Neural progenitor cell (in vitro differentiated cells): ENCODE measurements at regions not wholly inside any gene's neighbourhood (a gene's known extent, or its start where the extent isn't known, plus 50 kb on each side); places are given as distances from the start of the nearest gene placed in this dataset.

Experiments used
- DNase-seq: peaks from one replicate; pipeline ENCODE4 v3.0.0-alpha.2; 2016; ENCODE audit warnings: low spot score
- H2AFZ ChIP-seq: fragments of 200-600 bp; sonication (generic); replicated peaks from 2 replicates; pipeline ENCODE4 v1.6.1; 2016; ENCODE audit warnings: antibody characterized with exemption
- H3F3A ChIP-seq: fragments of 200-600 bp; sonication (generic); 2 replicates; pipeline ENCODE4 v1.6.1; 2016; ENCODE audit warnings: antibody characterized with exemption, low read depth
- H3K27ac ChIP-seq: fragments of 200-600 bp; sonication (generic); 2 replicates; pipeline ENCODE4 v1.5.1; 2016; ENCODE audit warnings: mild to moderate bottlenecking
- H3K27me3 ChIP-seq: fragments of 200-600 bp; sonication (generic); 2 replicates; pipeline ENCODE4 v1.6.1; 2016; ENCODE audit warnings: mild to moderate bottlenecking, moderate library complexity
- H3K36me3 ChIP-seq: fragments of 200-600 bp; sonication (generic); 2 replicates; pipeline ENCODE4 v1.5.1; 2016
- H3K4me1 ChIP-seq: fragments of 200-600 bp; sonication (generic); 2 replicates; pipeline ENCODE4 v1.6.1; 2016; ENCODE audit warnings: mixed run types
- H3K4me2 ChIP-seq: fragments of 200-600 bp; sonication (generic); 2 replicates; pipeline ENCODE4 v1.6.1; 2016
- H3K4me3 ChIP-seq: fragments of 200-600 bp; sonication (generic); 2 replicates; pipeline ENCODE4 v1.5.1; 2016
- H3K79me2 ChIP-seq: fragments of 200-600 bp; sonication (generic); 2 replicates; pipeline ENCODE4 v1.6.1; 2016; ENCODE audit warnings: low read depth
- H3K9ac ChIP-seq: fragments of 200-600 bp; sonication (generic); 2 replicates; pipeline ENCODE4 v1.6.1; 2016
- H3K9me3 ChIP-seq: fragments of 200-600 bp; sonication (generic); 2 replicates; pipeline ENCODE4 v1.5.1; 2016; ENCODE audit warnings: low read depth
- H4K20me1 ChIP-seq: fragments of 200-600 bp; sonication (generic); 2 replicates; pipeline ENCODE4 v1.6.1; 2016; ENCODE audit warnings: low read depth
- H3K27ac Mint-ChIP-seq: 3 replicates; pipeline ENCODE4 v1.8.0; 2021; ENCODE audit warnings: mixed read lengths
- H3K27me3 Mint-ChIP-seq: 2 replicates; pipeline ENCODE4 v1.8.0; 2022; ENCODE audit warnings: low read depth, mild to moderate bottlenecking, inconsistent platforms, moderate library complexity, mixed read lengths; ENCODE audit not compliant: insufficient read depth
- H3K36me3 Mint-ChIP-seq: 3 replicates; pipeline ENCODE4 v1.8.0; 2021; ENCODE audit warnings: mixed read lengths
- H3K4me1 Mint-ChIP-seq: 3 replicates; pipeline ENCODE4 v1.8.0; 2021; ENCODE audit warnings: mixed read lengths
- H3K4me3 Mint-ChIP-seq: 3 replicates; pipeline ENCODE4 v1.8.0; 2021; ENCODE audit warnings: mild to moderate bottlenecking, moderate library complexity, mixed read lengths
- H3K9me3 Mint-ChIP-seq: 3 replicates; pipeline ENCODE4 v1.8.0; 2020; ENCODE audit warnings: mixed read lengths
- EZH2 ChIP-seq: fragments of 200-600 bp; sonication (generic); IDR thresholded peaks from 2 replicates; pipeline ENCODE4 v1.6.1; 2017; ENCODE audit warnings: antibody characterized with exemption, mild to moderate bottlenecking, moderate library complexity
- EZH2phosphoT487 ChIP-seq: fragments of 200-600 bp; sonication (generic); IDR thresholded peaks from 2 replicates; pipeline ENCODE4 v1.6.1; 2017; ENCODE audit warnings: antibody characterized with exemption
- TF ChIP-seq, protein P1 (sequence below): fragments of 200-600 bp; sonication (generic); IDR thresholded peaks from 2 replicates; pipeline ENCODE4 v1.5.1; 2017; ENCODE audit warnings: antibody characterized with exemption, mild to moderate bottlenecking

DNA sequence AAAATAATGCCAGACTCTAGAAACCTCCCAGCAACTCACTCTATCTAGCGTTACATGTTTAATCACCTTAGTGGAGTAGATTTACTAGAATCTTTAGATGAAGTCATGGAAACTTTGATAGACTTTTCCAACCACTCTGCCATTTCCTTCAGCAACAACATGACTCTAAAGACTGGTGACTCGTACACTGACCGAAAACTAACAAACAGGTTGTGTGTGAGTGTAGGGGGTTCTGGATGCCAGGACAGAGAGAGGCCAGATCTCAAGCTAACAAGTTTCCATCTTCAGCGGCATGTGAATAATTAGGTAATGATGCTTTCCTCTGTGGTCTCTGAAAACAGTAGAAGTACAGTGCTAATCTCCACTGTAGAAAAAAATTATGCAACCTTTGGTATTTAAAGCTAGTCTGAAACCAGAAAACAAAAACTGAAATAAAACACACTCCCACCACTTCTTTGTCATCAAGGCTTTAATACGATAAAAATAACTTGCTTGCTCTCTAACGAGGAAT, 286.4 kb downstream of the PRDM5 start:
- Mint-ChIP-seq H3K4me3 (no peak overlapping the region), H3K27ac (no peak overlapping the region), H3K36me3 (no peaks in the 10 kb centered on the region), H3K4me1 (no peaks in the 10 kb centered on the region), H3K27me3 (no peaks in the 10 kb centered on the region), H3K9me3 (no peaks in the 10 kb centered on the region)
- TF ChIP-seq EZH2 (no peak), EZH2phosphoT487 (no peak)
- TF ChIP-seq, protein P1, sequence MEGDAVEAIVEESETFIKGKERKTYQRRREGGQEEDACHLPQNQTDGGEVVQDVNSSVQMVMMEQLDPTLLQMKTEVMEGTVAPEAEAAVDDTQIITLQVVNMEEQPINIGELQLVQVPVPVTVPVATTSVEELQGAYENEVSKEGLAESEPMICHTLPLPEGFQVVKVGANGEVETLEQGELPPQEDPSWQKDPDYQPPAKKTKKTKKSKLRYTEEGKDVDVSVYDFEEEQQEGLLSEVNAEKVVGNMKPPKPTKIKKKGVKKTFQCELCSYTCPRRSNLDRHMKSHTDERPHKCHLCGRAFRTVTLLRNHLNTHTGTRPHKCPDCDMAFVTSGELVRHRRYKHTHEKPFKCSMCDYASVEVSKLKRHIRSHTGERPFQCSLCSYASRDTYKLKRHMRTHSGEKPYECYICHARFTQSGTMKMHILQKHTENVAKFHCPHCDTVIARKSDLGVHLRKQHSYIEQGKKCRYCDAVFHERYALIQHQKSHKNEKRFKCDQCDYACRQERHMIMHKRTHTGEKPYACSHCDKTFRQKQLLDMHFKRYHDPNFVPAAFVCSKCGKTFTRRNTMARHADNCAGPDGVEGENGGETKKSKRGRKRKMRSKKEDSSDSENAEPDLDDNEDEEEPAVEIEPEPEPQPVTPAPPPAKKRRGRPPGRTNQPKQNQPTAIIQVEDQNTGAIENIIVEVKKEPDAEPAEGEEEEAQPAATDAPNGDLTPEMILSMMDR: no peak
- no peaks in the 10 kb centered on the region for H3K9me3 ChIP-seq
- H3K27ac ChIP-seq: no peak overlapping the region
- H2AFZ ChIP-seq: no peak overlapping the region
- DNase-seq: no peak
- no peak overlapping the region for H3K4me3 ChIP-seq
- no peaks in the 10 kb centered on the region for H3K27me3 ChIP-seq
- H3K36me3 ChIP-seq: no peaks in the 10 kb centered on the region
- H3K79me2 ChIP-seq: no peaks in the 10 kb centered on the region
- H3K9ac ChIP-seq: no peak overlapping the region
- no peaks in the 10 kb centered on the region for H4K20me1 ChIP-seq
- no peaks in the 10 kb centered on the region for H3F3A ChIP-seq
- no peak overlapping the region for H3K4me2 ChIP-seq
- H3K4me1 ChIP-seq: no peaks in the 10 kb centered on the region

DNA sequence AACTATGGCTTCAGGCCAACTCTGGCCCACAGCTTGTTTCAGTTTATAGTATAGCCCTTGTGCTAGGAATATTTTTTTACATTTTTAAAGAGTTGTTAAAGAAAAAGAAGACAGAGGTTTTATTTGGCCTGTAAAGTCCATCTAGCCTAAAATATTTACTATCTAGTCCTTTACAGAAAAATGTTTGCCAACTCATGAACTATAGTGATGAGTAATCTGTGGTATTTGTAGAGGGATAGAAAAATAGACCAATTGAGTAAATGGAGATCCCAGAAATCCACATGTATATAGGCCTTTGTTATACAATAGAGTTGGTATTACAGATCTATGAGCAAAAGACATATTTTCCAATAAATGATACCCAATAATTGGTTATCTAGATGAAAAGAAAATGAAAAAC, 288.7 kb downstream of the PRDM5 start:
- no peaks in the 10 kb centered on the region for H3K36me3 ChIP-seq
- H3K4me3 ChIP-seq: no peak overlapping the region
- H3K9me3 ChIP-seq: no peaks in the 10 kb centered on the region
- no peaks in the 10 kb centered on the region for H3K4me1 ChIP-seq
- no peaks in the 10 kb centered on the region for H3K79me2 ChIP-seq
- DNase-seq: no peak
- H4K20me1 ChIP-seq: no peaks in the 10 kb centered on the region
- H3K27me3 ChIP-seq: no peaks in the 10 kb centered on the region
- no peak overlapping the region for H3K27ac Mint-ChIP-seq
- H3K36me3 Mint-ChIP-seq: no peaks in the 10 kb centered on the region
- no peaks in the 10 kb centered on the region for H3K4me1 Mint-ChIP-seq
- H3K27me3 Mint-ChIP-seq: no peaks in the 10 kb centered on the region
- TF ChIP-seq, protein P1: no peak
- TF ChIP-seq EZH2 (no peak), EZH2phosphoT487 (no peak)
- H3F3A ChIP-seq: no peaks in the 10 kb centered on the region
- no peak overlapping the region for H3K4me3 Mint-ChIP-seq
- H2AFZ ChIP-seq: no peak overlapping the region
- no peak overlapping the region for H3K9ac ChIP-seq
- no peak overlapping the region for H3K4me2 ChIP-seq
- H3K9me3 Mint-ChIP-seq: no peaks in the 10 kb centered on the region
- no peak overlapping the region for H3K27ac ChIP-seq

DNA sequence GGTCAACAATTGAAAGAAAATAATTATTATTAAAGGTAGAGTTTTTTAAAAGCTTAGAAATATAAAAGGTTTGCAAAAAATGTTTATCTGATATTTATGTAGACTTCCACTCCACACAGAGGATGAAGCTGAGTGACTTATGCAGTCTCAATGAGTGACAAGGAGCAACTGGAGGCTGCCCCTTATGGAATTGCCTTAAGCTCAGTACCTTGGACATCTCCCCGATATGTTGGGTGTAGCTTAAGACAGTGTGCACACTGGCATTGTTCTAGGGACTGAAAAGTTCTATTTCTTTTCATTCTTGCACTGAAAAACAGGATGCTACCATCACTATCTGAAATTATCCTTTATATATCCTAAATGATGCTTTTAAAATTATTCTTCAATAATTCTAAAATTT, 292.1 kb downstream of the PRDM5 start:
- TF ChIP-seq, protein P1: no peak
- TF ChIP-seq EZH2phosphoT487 (no peak), EZH2 (no peak)
- Mint-ChIP-seq H3K4me1 (no peaks in the 10 kb centered on the region), H3K27me3 (no peaks in the 10 kb centered on the region), H3K36me3 (no peaks in the 10 kb centered on the region), H3K9me3 (no peaks in the 10 kb centered on the region), H3K4me3 (no peak overlapping the region), H3K27ac (no peak overlapping the region)
- peak; percentile 19 for DNase-seq
- Histone ChIP-seq H2AFZ (no peak overlapping the region), H3K27me3 (no peaks in the 10 kb centered on the region), H3K36me3 (no peaks in the 10 kb centered on the region), H4K20me1 (no peaks in the 10 kb centered on the region), H3K4me2 (no peak overlapping the region), H3K9me3 (no peaks in the 10 kb centered on the region), H3K9ac (no peak overlapping the region), H3K4me3 (no peak overlapping the region), H3K4me1 (no peaks in the 10 kb centered on the region), H3F3A (no peaks in the 10 kb centered on the region), H3K27ac (no peak overlapping the region), H3K79me2 (no peaks in the 10 kb centered on the region)
